Right ventricle myocardium inferior (tissue), 1 donor: ENCODE measurements at regions not wholly inside any gene's neighbourhood (a gene's known extent, or its start where the extent isn't known, plus 50 kb on each side); places are given as distances from the start of the nearest gene placed in this dataset.
"Not testable (repeated sequence)": the region's sequence is repeated elsewhere in the genome, so short reads cannot be mapped to it uniquely, and the experiment has no call there.

Source experiments
- ATAC-seq: fragments of 200-7000 bp; cut with Tn5 transposase; one replicate; pipeline ENCODE4 v1.9.1; 2020; ENCODE audit warnings: mild to moderate bottlenecking, moderate library complexity
- DNase-seq: peaks from one replicate; pipeline ENCODE4 v3.0.0; 2021; ENCODE audit errors: missing footprints
- intact Hi-C: fragments of 100-400 bp; cut with DNase I; formaldehyde crosslinking; loops from one replicate; pipeline ENCODE4 v1.11.0; 2022
- donor health status: DM: no; HTN: yes; CAD: no; lungs with severe emphysema.

- no peak for DNase-seq
- intact Hi-C loops: no loop called here
- ATAC-seq: no peak
These were observed 563.5 kb downstream of the PTPRC start for GRCh38 chr1:199202331-199202730.

- DNase-seq (no peak), ATAC-seq (no peak)
- intact Hi-C loops: no loop called here
These were observed 565.4 kb downstream of the PTPRC start for GRCh38 chr1:199204231-199204630.

- no peak for DNase-seq
- intact Hi-C loops: no loop called here
- ATAC-seq: no peak
These were observed 567.1 kb downstream of the PTPRC start for GRCh38 chr1:199205740-199206441.

GRCh38 chr1:199208847-199209246 is 570.0 kb downstream of the PTPRC start:
- ATAC-seq (no peak), DNase-seq (no peak)
- intact Hi-C loops: no loop called here

- intact Hi-C loops: no loop called here
- no peak for DNase-seq
- no peak for ATAC-seq
These were observed 579.2 kb downstream of the PTPRC start for GRCh38 chr1:199218065-199218464.

- ATAC-seq: no peak
- DNase-seq: no peak
- intact Hi-C loops: no loop called here
These were observed 579.7 kb downstream of the PTPRC start for GRCh38 chr1:199218533-199218932.

- intact Hi-C loops: no loop called here
- no peak for ATAC-seq
- no peak for DNase-seq
These were observed 581.2 kb downstream of the PTPRC start for GRCh38 chr1:199220031-199220430.

GRCh38 chr1:199221371-199222150 is 582.7 kb downstream of the PTPRC start:
- DNase-seq: no peak
- no peak for ATAC-seq
- intact Hi-C loops: no loop called here

GRCh38 chr1:199223936-199224335 is 585.1 kb downstream of the PTPRC start:
- intact Hi-C loops: no loop called here

GRCh38 chr1:199226163-199226562 is 587.3 kb downstream of the PTPRC start:
- intact Hi-C loops: no loop called here
- no peak for DNase-seq
- ATAC-seq: no peak

More at GRCh38 chr1:199223936-199224335, 585.1 kb downstream of the PTPRC start:
- no peak for ATAC-seq
- no peak for DNase-seq

GRCh38 chr1:199242147-199242546 is 603.3 kb downstream of the PTPRC start:
- ATAC-seq (no peak), DNase-seq (no peak)
- intact Hi-C loops: loop anchor here (5.0 to 10.0 kb wide), 3 partner anchors 127 to 485 kb away; no protein-coding TSS in a partner anchor

GRCh38 chr1:199242601-199243000 is 603.8 kb downstream of the PTPRC start:
- ATAC-seq (no peak), DNase-seq (no peak)
- intact Hi-C loops: loop anchor here (5.0 to 10.0 kb wide), 3 partner anchors 128 to 485 kb away; no protein-coding TSS in a partner anchor

- peak; percentile 72 for DNase-seq
- peak; percentile 68 for ATAC-seq
- intact Hi-C loops: loop anchor here (5.0 to 10.0 kb wide), 3 partner anchors 129 to 486 kb away; no protein-coding TSS in a partner anchor
These were observed 604.7 kb downstream of the PTPRC start for GRCh38 chr1:199243423-199244061.

GRCh38 chr1:199245946-199246345 is 607.1 kb downstream of the PTPRC start:
- ATAC-seq: no peak
- intact Hi-C loops: loop anchor here (10.0 kb wide), 2 partner anchors 131 to 361 kb away; no protein-coding TSS in a partner anchor
- no peak for DNase-seq

- DNase-seq: no peak
- intact Hi-C loops: loop anchor here (10.0 kb wide), 2 partner anchors 132 to 362 kb away; no protein-coding TSS in a partner anchor
- ATAC-seq: no peak
These were observed 607.9 kb downstream of the PTPRC start for GRCh38 chr1:199246716-199247115.

GRCh38 chr1:199247891-199248290 is 609.1 kb downstream of the PTPRC start:
- intact Hi-C loops: loop anchor here (10.0 kb wide), 2 partner anchors 133 to 363 kb away; no protein-coding TSS in a partner anchor
- no peak for DNase-seq
- ATAC-seq: no peak

GRCh38 chr1:199254040-199254439 is 615.2 kb downstream of the PTPRC start:
- ATAC-seq, DNase-seq, intact Hi-C loops: not testable (repeated sequence)

- intact Hi-C loops: no loop called here
- ATAC-seq (no peak), DNase-seq (no peak)
These were observed 622.5 kb downstream of the PTPRC start for GRCh38 chr1:199261328-199261727.

GRCh38 chr1:199264283-199264682 is 625.4 kb downstream of the PTPRC start:
- intact Hi-C loops: no loop called here
- ATAC-seq (no peak), DNase-seq (no peak)
